Spleen (tissue), 11 donors: ENCODE measurements at regions not wholly inside any gene's neighbourhood (a gene's known extent, or its start where the extent isn't known, plus 50 kb on each side); places are given as distances from the start of the nearest gene placed in this dataset.

Experiments used
- DNase-seq: peaks from one replicate; pipeline ENCODE4 v3.0.0-alpha.2; 2020
- H3K27ac ChIP-seq, 8 donors: fragments of 200-600 bp; sonication (generic) in 7 of 8; 1 replicate in 4 of 8; 2 replicates in 4 of 8; pipeline versions ENCODE4 v1.5.0 to v1.8.0; 2016 to 2021; ENCODE audit warnings: inconsistent platforms in 4 of 8, mild to moderate bottlenecking in 4 of 8, moderate library complexity in 1 of 8
- H3K27me3 ChIP-seq, 7 donors: fragments of 200-600 bp; sonication (generic) in 6 of 7; replicated peaks in 1 of 7; 1 replicate in 4 of 7; 2 replicates in 3 of 7; pipeline versions ENCODE4 v1.5.0 to v1.8.0; 2016 to 2021; ENCODE audit warnings: inconsistent platforms in 3 of 7, mild to moderate bottlenecking in 1 of 7
- H3K36me3 ChIP-seq, 6 donors: fragments of 200-600 bp; sonication (generic) in 5 of 6; 1 replicate in 4 of 6; 2 replicates in 2 of 6; pipeline versions ENCODE4 v1.5.0 to v1.8.0; 2016 to 2021; ENCODE audit warnings: inconsistent platforms in 2 of 6
- H3K4me1 ChIP-seq, 6 donors: fragments of 200-600 bp; sonication (generic) in 5 of 6; 1 replicate in 3 of 6; 2 replicates in 3 of 6; pipeline versions ENCODE4 v1.5.0 to v1.8.0; 2016 to 2021; ENCODE audit warnings: inconsistent platforms in 3 of 6
- H3K4me3 ChIP-seq, 8 donors: fragments of 200-600 bp; sonication (generic) in 7 of 8; 1 replicate in 4 of 8; 2 replicates in 4 of 8; pipeline versions ENCODE4 v1.5.0 to v1.8.0; 2016 to 2021; ENCODE audit warnings: inconsistent platforms in 4 of 8, mild to moderate bottlenecking in 4 of 8, moderate library complexity in 2 of 8
- H3K9me3 ChIP-seq, 8 donors: fragments of 200-600 bp; sonication (generic) in 7 of 8; 1 replicate in 4 of 8; 2 replicates in 4 of 8; pipeline versions ENCODE4 v1.5.0 to v1.8.0; 2016 to 2021; ENCODE audit warnings: inconsistent platforms in 4 of 8
- POLR2A ChIP-seq, 3 donors: fragments of 450-650 bp; IDR thresholded peaks; one replicate each; pipeline ENCODE4 v1.5.1; 2017; ENCODE audit warnings: antibody characterized with exemption in 3 of 3, mild to moderate bottlenecking in 1 of 3
- POLR2AphosphoS5 ChIP-seq, 3 donors: sonication (generic); formaldehyde crosslinking; IDR thresholded peaks; one replicate each; pipeline ENCODE4 v1.5.1; 2017; ENCODE audit warnings: antibody characterized with exemption in 3 of 3
- WGBS, 5 donors: extraction: QIAGEN DNeasy Blood & Tissue Kit in 3 of 5; methylation state at CpG; one replicate each; pipeline versions ENCODE4 v1.1.5 to v1.1.7; 2013 to 2018; 5-methylcytosine and 5-hydroxymethylcytosine counted together
- intact Hi-C: fragments of 100-400 bp; cut with DNase I; formaldehyde crosslinking; loops from one replicate; pipeline ENCODE4 v1.15.0; 2023; ENCODE audit warnings: low total_unique reads
- TF ChIP-seq, protein P1 (sequence below), 11 experiments: fragments of 200-600 bp in 7 of 11; fragments of 450-650 bp in 4 of 11; sonication (generic) in 4 of 11; IDR thresholded peaks in 8 of 11; conservative IDR thresholded peaks in 3 of 11; 1 replicate in 7 of 11; 2 replicates in 4 of 11; pipeline versions ENCODE4 v1.4.0 to v1.8.0; 2016 to 2021; ENCODE audit warnings: antibody characterized with exemption in 11 of 11, inconsistent platforms in 4 of 11, mild to moderate bottlenecking in 1 of 11
- donor health status: healthy with polysubstance abuse.
- donor health status: DM: no; HTN: no; CAD: no; lungs with moderate emphysema.
- donor health status: DM: no; HTN: no; CAD: no.
- donor health status: Bipolar disorder and iron deficiency.
- donor health status: healthy.
- donor health status: DM: no; HTN: no; CAD: no.
- donor health status: DM: yes; HTN: yes; CAD: no.

- no peaks in the 10 kb centered on the region for H3K27me3 ChIP-seq
- whole genome bisulfite sequencing, 5 donors, result 85 to 94% (median 88%) methylated on average over 6 of the region's 6 CpGs
- no peak overlapping the region for H3K27ac ChIP-seq
- H3K4me3 ChIP-seq, result no peak overlapping the region
- DNase-seq, result no peak
- no peaks in the 10 kb centered on the region for H3K4me1 ChIP-seq
- H3K9me3 ChIP-seq, result no peaks in the 10 kb centered on the region
- no peak for TF ChIP-seq POLR2AphosphoS5 (IDR thresholded peaks at IDR 0.05)
- TF ChIP-seq, protein P1, sequence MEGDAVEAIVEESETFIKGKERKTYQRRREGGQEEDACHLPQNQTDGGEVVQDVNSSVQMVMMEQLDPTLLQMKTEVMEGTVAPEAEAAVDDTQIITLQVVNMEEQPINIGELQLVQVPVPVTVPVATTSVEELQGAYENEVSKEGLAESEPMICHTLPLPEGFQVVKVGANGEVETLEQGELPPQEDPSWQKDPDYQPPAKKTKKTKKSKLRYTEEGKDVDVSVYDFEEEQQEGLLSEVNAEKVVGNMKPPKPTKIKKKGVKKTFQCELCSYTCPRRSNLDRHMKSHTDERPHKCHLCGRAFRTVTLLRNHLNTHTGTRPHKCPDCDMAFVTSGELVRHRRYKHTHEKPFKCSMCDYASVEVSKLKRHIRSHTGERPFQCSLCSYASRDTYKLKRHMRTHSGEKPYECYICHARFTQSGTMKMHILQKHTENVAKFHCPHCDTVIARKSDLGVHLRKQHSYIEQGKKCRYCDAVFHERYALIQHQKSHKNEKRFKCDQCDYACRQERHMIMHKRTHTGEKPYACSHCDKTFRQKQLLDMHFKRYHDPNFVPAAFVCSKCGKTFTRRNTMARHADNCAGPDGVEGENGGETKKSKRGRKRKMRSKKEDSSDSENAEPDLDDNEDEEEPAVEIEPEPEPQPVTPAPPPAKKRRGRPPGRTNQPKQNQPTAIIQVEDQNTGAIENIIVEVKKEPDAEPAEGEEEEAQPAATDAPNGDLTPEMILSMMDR (IDR thresholded peaks at IDR 0.05 in 8 of 11, conservative IDR thresholded peaks at IDR 0.05 in 3 of 11), result no peak
- TF ChIP-seq POLR2A (IDR thresholded peaks at IDR 0.05), result no peak
- intact Hi-C loops, result no loop called here
- no peaks in the 10 kb centered on the region for H3K36me3 ChIP-seq
These were observed 138.2 kb downstream of the RPS24 start for GRCh38 chr10:78171633-78172400.

GRCh38 chr10:78173360-78174015 is 139.8 kb downstream of the RPS24 start:
- no peaks in the 10 kb centered on the region for H3K4me1 ChIP-seq
- no peak for DNase-seq

GRCh38 chr10:78175444-78176015 is 141.9 kb downstream of the RPS24 start:
- Histone ChIP-seq H3K27me3 (peaks cover 0 to 4% (median 0%) of the 10 kb centered on the region in 7 donors), H3K9me3 (no peaks in the 10 kb centered on the region), H3K27ac (no peak overlapping the region), H3K4me1 (no peaks in the 10 kb centered on the region), H3K36me3 (no peaks in the 10 kb centered on the region), H3K4me3 (no peak overlapping the region)
- no peak for TF ChIP-seq POLR2A (IDR thresholded peaks at IDR 0.05)
- TF ChIP-seq POLR2AphosphoS5 (IDR thresholded peaks at IDR 0.05), result no peak
- TF ChIP-seq, protein P1 (IDR thresholded peaks at IDR 0.05 in 8 of 11, conservative IDR thresholded peaks at IDR 0.05 in 3 of 11), result no peak
- DNase-seq, result no peak
- intact Hi-C loops, result no loop called here
- 46 to 60% (median 54%) methylated on average over 5 of the region's 5 CpGs for WGBS, 5 donors

More at GRCh38 chr10:78173360-78174015, 139.8 kb downstream of the RPS24 start:
- TF ChIP-seq POLR2AphosphoS5 (IDR thresholded peaks at IDR 0.05), result no peak
- no peak for TF ChIP-seq POLR2A (IDR thresholded peaks at IDR 0.05)
- 85 to 92% (median 88%) methylated on average over 5 to 6 of the region's 6 CpGs for WGBS, 5 donors
- Histone ChIP-seq H3K4me3 (no peak overlapping the region), H3K27ac (no peak overlapping the region), H3K9me3 (no peaks in the 10 kb centered on the region), H3K36me3 (no peaks in the 10 kb centered on the region), H3K27me3 (no peaks in the 10 kb centered on the region)
- intact Hi-C loops, result no loop called here

- no peaks in the 10 kb centered on the region for H3K36me3 ChIP-seq
- WGBS, 5 donors, result 88 to 94% (median 90%) methylated on average over 23 to 24 of the region's 24 CpGs
- H3K27ac ChIP-seq, result no peak overlapping the region
- H3K27me3 ChIP-seq, result peaks cover 0 to 4% (median 0%) of the 10 kb centered on the region in 7 donors
- H3K9me3 ChIP-seq, result no peaks in the 10 kb centered on the region
- intact Hi-C loops, result no loop called here
- no peaks in the 10 kb centered on the region for H3K4me1 ChIP-seq
- TF ChIP-seq, protein P1 (IDR thresholded peaks at IDR 0.05 in 8 of 11, conservative IDR thresholded peaks at IDR 0.05 in 3 of 11), result no peak
- TF ChIP-seq POLR2A (IDR thresholded peaks at IDR 0.05) (no peak), POLR2AphosphoS5 (IDR thresholded peaks at IDR 0.05) (no peak)
- DNase-seq, result no peak
- H3K4me3 ChIP-seq, result no peak overlapping the region
These were observed 143.0 kb downstream of the RPS24 start for GRCh38 chr10:78176320-78177317.
